GM18520 (cell line): ENCODE measurements at regions not wholly inside any gene's neighbourhood (a gene's known extent, or its start where the extent isn't known, plus 50 kb on each side); places are given as distances from the start of the nearest gene placed in this dataset.
A peak's percentile ranks its signal among the peaks of the same experiment; 100 is the strongest.

Experiments used
- ATAC-seq: cut with Tn5 transposase; IDR thresholded peaks from one replicate; pipeline ENCODE4 v1.9.1; 2021; ENCODE audit not compliant: unreplicated experiment

- ATAC-seq, result no peak
These were observed 474.4 kb downstream of the SH2D1A start for GRCh38 chrX:124820738-124821137.

GRCh38 chrX:124827258-124827845 is 481.0 kb downstream of the SH2D1A start:
- no peak for ATAC-seq

- ATAC-seq, result peak; percentile 52
These were observed 483.6 kb downstream of the SH2D1A start for GRCh38 chrX:124829930-124830329.

- no peak for ATAC-seq
These were observed 482.9 kb upstream of the TEX13C start for GRCh38 chrX:124836786-124837185.

GRCh38 chrX:124842205-124842604 is 477.5 kb upstream of the TEX13C start:
- no peak for ATAC-seq

GRCh38 chrX:124860736-124861135 is 458.9 kb upstream of the TEX13C start:
- ATAC-seq, result no peak

- ATAC-seq, result no peak
These were observed 457.4 kb upstream of the TEX13C start for GRCh38 chrX:124862301-124862700.

GRCh38 chrX:124863303-124863702 is 456.4 kb upstream of the TEX13C start:
- ATAC-seq, result no peak

- ATAC-seq, result no peak
These were observed 432.1 kb upstream of the TEX13C start for GRCh38 chrX:124887572-124887971.

- no peak for ATAC-seq
These were observed 423.7 kb upstream of the TEX13C start for GRCh38 chrX:124895947-124896346.

GRCh38 chrX:124902953-124903352 is 416.7 kb upstream of the TEX13C start:
- ATAC-seq, result no peak

- no peak for ATAC-seq
These were observed 409.1 kb upstream of the TEX13C start for GRCh38 chrX:124910611-124911010.

- ATAC-seq, result no peak
These were observed 402.7 kb upstream of the TEX13C start for GRCh38 chrX:124917011-124917410.

- no peak for ATAC-seq
These were observed 394.0 kb upstream of the TEX13C start for GRCh38 chrX:124925681-124926080.

GRCh38 chrX:124931241-124931640 is 388.4 kb upstream of the TEX13C start:
- no peak for ATAC-seq

GRCh38 chrX:124931958-124932357 is 387.7 kb upstream of the TEX13C start:
- ATAC-seq, result no peak

- no peak for ATAC-seq
These were observed 381.0 kb upstream of the TEX13C start for GRCh38 chrX:124938715-124939114.

GRCh38 chrX:124940531-124940930 is 379.1 kb upstream of the TEX13C start:
- no peak for ATAC-seq

- ATAC-seq, result no peak
These were observed 365.3 kb upstream of the TEX13C start for GRCh38 chrX:124954402-124954801.

GRCh38 chrX:124960454-124960853 is 359.2 kb upstream of the TEX13C start:
- ATAC-seq, result no peak

GRCh38 chrX:124963717-124964116 is 356.0 kb upstream of the TEX13C start, which contains the start of gene TENM1:
TSS of gene TENM1 (minus strand) at chrX:124963817.
- ATAC-seq, result no peak

- ATAC-seq, result no peak
These were observed 344.2 kb upstream of the TEX13C start for GRCh38 chrX:124975456-124975855.

- no peak for ATAC-seq
These were observed 338.3 kb upstream of the TEX13C start for GRCh38 chrX:124981420-124981819.
